ENCODE measurements at regions not wholly inside any gene's neighbourhood (a gene's known extent, or its start where the extent isn't known, plus 50 kb on each side); places are given as distances from the start of the nearest gene placed in this dataset.

GRCh38 chr6:101230866-101231265 lies 162.6 kb upstream of the GRIK2 start:
- no peak for DNase-seq

GRCh38 chr6:101231606-101232235 lies 161.8 kb upstream of the GRIK2 start:
- no peak for DNase-seq

GRCh38 chr6:101232961-101233360 lies 160.5 kb upstream of the GRIK2 start:
- DNase-seq: no peak

- peak; percentile 20 for DNase-seq
Measured at GRCh38 chr6:101236709-101237108, 156.8 kb upstream of the GRIK2 start.

GRCh38 chr6:101241442-101241841 lies 152.1 kb upstream of the GRIK2 start:
- DNase-seq: no peak

- DNase-seq: no peak
Measured at GRCh38 chr6:101249470-101249869, 144.0 kb upstream of the GRIK2 start.

- DNase-seq: no peak
Measured at GRCh38 chr6:101257163-101257562, 136.3 kb upstream of the GRIK2 start.

GRCh38 chr6:101259505-101259904 lies 134.0 kb upstream of the GRIK2 start:
- DNase-seq: no peak

- DNase-seq: no peak
Measured at GRCh38 chr6:101263596-101263995, 129.9 kb upstream of the GRIK2 start.

GRCh38 chr6:101266063-101266462 lies 127.4 kb upstream of the GRIK2 start:
- no peak for DNase-seq

- no peak for DNase-seq
Measured at GRCh38 chr6:101268541-101268940, 125.0 kb upstream of the GRIK2 start.

- no peak for DNase-seq
Measured at GRCh38 chr6:101275251-101275650, 118.3 kb upstream of the GRIK2 start.

GRCh38 chr6:101276066-101276465 lies 117.4 kb upstream of the GRIK2 start:
- DNase-seq: no peak

GRCh38 chr6:101279410-101279809 lies 114.1 kb upstream of the GRIK2 start:
- DNase-seq: no peak

- DNase-seq: no peak
Measured at GRCh38 chr6:101281266-101281665, 112.2 kb upstream of the GRIK2 start.

GRCh38 chr6:101284131-101284530 lies 109.4 kb upstream of the GRIK2 start:
- DNase-seq: no peak

- no peak for DNase-seq
Measured at GRCh38 chr6:101286146-101286545, 107.4 kb upstream of the GRIK2 start.

GRCh38 chr6:101290346-101290745 lies 103.2 kb upstream of the GRIK2 start:
- no peak for DNase-seq

- no peak for DNase-seq
Measured at GRCh38 chr6:101294051-101294638, 99.4 kb upstream of the GRIK2 start.

GRCh38 chr6:101294676-101295075 lies 98.8 kb upstream of the GRIK2 start:
- DNase-seq: no peak

- peak; percentile 24 for DNase-seq
Measured at GRCh38 chr6:101296169-101296960, 97.1 kb upstream of the GRIK2 start.

GRCh38 chr6:101302593-101302992 lies 90.9 kb upstream of the GRIK2 start:
- no peak for DNase-seq

- no peak for DNase-seq
Measured at GRCh38 chr6:101303495-101303894, 90.0 kb upstream of the GRIK2 start.

- DNase-seq: no peak
Measured at GRCh38 chr6:101312652-101313051, 80.9 kb upstream of the GRIK2 start.
